ENCODE measurements at regions not wholly inside any gene's neighbourhood (a gene's known extent, or its start where the extent isn't known, plus 50 kb on each side); places are given as distances from the start of the nearest gene placed in this dataset.

- H3K27ac ChIP-seq (replicated peaks), result no peak overlapping the region
- H3K4me3 ChIP-seq (replicated peaks; ENCODE audit: insufficient read depth, low read length), result no peak overlapping the region
- DNase-seq (ENCODE audit: low read depth in 1 of 2, low spot score in 1 of 2), result no peak
- TF ChIP-seq, protein P1, sequence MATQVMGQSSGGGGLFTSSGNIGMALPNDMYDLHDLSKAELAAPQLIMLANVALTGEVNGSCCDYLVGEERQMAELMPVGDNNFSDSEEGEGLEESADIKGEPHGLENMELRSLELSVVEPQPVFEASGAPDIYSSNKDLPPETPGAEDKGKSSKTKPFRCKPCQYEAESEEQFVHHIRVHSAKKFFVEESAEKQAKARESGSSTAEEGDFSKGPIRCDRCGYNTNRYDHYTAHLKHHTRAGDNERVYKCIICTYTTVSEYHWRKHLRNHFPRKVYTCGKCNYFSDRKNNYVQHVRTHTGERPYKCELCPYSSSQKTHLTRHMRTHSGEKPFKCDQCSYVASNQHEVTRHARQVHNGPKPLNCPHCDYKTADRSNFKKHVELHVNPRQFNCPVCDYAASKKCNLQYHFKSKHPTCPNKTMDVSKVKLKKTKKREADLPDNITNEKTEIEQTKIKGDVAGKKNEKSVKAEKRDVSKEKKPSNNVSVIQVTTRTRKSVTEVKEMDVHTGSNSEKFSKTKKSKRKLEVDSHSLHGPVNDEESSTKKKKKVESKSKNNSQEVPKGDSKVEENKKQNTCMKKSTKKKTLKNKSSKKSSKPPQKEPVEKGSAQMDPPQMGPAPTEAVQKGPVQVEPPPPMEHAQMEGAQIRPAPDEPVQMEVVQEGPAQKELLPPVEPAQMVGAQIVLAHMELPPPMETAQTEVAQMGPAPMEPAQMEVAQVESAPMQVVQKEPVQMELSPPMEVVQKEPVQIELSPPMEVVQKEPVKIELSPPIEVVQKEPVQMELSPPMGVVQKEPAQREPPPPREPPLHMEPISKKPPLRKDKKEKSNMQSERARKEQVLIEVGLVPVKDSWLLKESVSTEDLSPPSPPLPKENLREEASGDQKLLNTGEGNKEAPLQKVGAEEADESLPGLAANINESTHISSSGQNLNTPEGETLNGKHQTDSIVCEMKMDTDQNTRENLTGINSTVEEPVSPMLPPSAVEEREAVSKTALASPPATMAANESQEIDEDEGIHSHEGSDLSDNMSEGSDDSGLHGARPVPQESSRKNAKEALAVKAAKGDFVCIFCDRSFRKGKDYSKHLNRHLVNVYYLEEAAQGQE (IDR thresholded peaks at IDR 0.05; ENCODE audit: insufficient replicate concordance, low read depth), result no peak
- TF ChIP-seq SPI1 (IDR thresholded peaks at IDR 0.05; ENCODE audit: borderline replicate concordance, low read depth) (no peak), GABPA (IDR thresholded peaks at IDR 0.05; ENCODE audit: low read depth) (no peak), POLR2AphosphoS5 (IDR thresholded peaks at IDR 0.05; ENCODE audit: low read depth) (no peak)
- TF ChIP-seq, protein P2, sequence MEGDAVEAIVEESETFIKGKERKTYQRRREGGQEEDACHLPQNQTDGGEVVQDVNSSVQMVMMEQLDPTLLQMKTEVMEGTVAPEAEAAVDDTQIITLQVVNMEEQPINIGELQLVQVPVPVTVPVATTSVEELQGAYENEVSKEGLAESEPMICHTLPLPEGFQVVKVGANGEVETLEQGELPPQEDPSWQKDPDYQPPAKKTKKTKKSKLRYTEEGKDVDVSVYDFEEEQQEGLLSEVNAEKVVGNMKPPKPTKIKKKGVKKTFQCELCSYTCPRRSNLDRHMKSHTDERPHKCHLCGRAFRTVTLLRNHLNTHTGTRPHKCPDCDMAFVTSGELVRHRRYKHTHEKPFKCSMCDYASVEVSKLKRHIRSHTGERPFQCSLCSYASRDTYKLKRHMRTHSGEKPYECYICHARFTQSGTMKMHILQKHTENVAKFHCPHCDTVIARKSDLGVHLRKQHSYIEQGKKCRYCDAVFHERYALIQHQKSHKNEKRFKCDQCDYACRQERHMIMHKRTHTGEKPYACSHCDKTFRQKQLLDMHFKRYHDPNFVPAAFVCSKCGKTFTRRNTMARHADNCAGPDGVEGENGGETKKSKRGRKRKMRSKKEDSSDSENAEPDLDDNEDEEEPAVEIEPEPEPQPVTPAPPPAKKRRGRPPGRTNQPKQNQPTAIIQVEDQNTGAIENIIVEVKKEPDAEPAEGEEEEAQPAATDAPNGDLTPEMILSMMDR (IDR thresholded peaks at IDR 0.05; ENCODE audit: insufficient read depth, low read length), result no peak
- no peaks in the 10 kb centered on the region for H3K27me3 ChIP-seq (ENCODE audit: insufficient read depth, poor library complexity, severe bottlenecking)
Measured at GRCh38 chr4:137707102-137707620, 174.9 kb upstream of the PCDH18 start.

DNA sequence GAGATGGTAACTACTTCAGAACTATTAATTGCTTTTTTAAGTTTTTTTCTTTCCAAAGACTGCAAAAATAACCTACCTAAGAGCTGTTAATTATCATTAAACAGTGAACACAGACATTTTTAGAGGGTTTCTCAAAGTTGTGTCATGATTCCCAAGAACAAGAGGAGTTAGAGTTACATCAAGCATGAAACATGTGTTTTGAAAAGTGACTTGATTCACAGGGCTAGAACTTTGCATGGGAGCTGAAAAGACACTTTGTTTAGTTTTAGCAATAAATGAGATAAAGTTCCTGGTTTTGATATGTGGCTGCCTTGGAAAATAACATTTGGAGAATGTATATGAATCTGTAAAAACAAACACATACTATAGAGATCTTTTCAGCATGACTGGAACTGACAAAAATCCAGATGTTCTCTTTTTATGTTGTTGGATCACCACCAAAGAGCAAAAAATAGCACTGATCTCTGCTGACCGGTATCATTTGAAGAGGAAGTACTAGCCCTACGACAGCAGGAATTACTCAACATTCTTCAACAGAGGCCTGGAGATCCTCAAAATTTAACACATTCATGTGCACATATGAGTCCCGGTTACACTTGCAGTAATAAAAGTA lies 173.0 kb upstream of the PCDH18 start:
- Histone ChIP-seq H3K27me3 (ENCODE audit: insufficient read depth, poor library complexity, severe bottlenecking) (no peaks in the 10 kb centered on the region), H3K4me3 (replicated peaks; ENCODE audit: insufficient read depth, low read length) (no peak overlapping the region), H3K27ac (replicated peaks) (peak overlapping the region; percentile 14; the same call in 1 of the 2 replicates)
- peak; percentile 27 to 61 for DNase-seq (ENCODE audit: low read depth in 1 of 2, low spot score in 1 of 2)
- TF ChIP-seq, protein P2 (IDR thresholded peaks at IDR 0.05; ENCODE audit: insufficient read depth, low read length), result no peak
- no peak for TF ChIP-seq GABPA (IDR thresholded peaks at IDR 0.05; ENCODE audit: low read depth)
- TF ChIP-seq POLR2AphosphoS5 (IDR thresholded peaks at IDR 0.05; ENCODE audit: low read depth), result no peak
- peak; percentile 50; the same call in 1 of the 2 replicates for TF ChIP-seq SPI1 (IDR thresholded peaks at IDR 0.05; ENCODE audit: borderline replicate concordance, low read depth)
- TF ChIP-seq, protein P1 (IDR thresholded peaks at IDR 0.05; ENCODE audit: insufficient replicate concordance, low read depth), result no peak

DNA sequence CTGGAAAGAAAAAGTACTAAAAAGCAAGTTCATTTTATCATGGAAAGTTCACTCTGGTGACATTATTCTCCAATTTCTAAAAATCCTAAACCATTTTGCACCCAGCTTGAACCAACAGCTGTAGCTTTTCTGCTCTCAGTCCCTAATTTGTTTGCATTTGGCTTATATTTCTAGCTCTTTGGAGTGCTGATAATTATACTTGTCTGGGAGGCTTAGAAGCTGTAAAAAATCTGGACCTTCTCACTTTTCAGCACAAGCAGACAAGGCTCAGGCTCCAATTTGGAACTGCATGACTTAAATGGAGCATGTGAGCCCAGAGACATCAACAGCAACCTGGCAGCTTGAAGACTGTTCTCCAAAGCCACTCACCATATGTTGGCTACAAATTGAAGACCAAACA lies 170.9 kb upstream of the PCDH18 start:
- no peak overlapping the region for H3K27ac ChIP-seq (replicated peaks)
- DNase-seq (ENCODE audit: low read depth in 1 of 2, low spot score in 1 of 2), result no peak
- no peak overlapping the region for H3K4me3 ChIP-seq (replicated peaks; ENCODE audit: insufficient read depth, low read length)
- H3K27me3 ChIP-seq (ENCODE audit: insufficient read depth, poor library complexity, severe bottlenecking), result no peaks in the 10 kb centered on the region
- no peak for TF ChIP-seq GABPA (IDR thresholded peaks at IDR 0.05; ENCODE audit: low read depth)
- TF ChIP-seq, protein P1 (IDR thresholded peaks at IDR 0.05; ENCODE audit: insufficient replicate concordance, low read depth), result no peak
- TF ChIP-seq SPI1 (IDR thresholded peaks at IDR 0.05; ENCODE audit: borderline replicate concordance, low read depth), result no peak
- TF ChIP-seq POLR2AphosphoS5 (IDR thresholded peaks at IDR 0.05; ENCODE audit: low read depth), result no peak
- TF ChIP-seq, protein P2 (IDR thresholded peaks at IDR 0.05; ENCODE audit: insufficient read depth, low read length), result no peak
